Muscle layer of duodenum (tissue), 2 donors: ENCODE measurements at regions not wholly inside any gene's neighbourhood (a gene's known extent, or its start where the extent isn't known, plus 50 kb on each side); places are given as distances from the start of the nearest gene placed in this dataset.

Source experiments
- H3K27ac ChIP-seq: one replicate; pipeline ENCODE4 v1.7.0; 2013; ENCODE audit warnings: mild to moderate bottlenecking, low read length
- H3K27me3 ChIP-seq: one replicate; pipeline ENCODE4 v1.7.0; 2013; ENCODE audit warnings: low read depth, mild to moderate bottlenecking, control low read depth, low read length
- H3K36me3 ChIP-seq, 2 donors: one replicate each; pipeline ENCODE4 v1.7.0; 2013; ENCODE audit warnings: low read length in 2 of 2, control low read depth in 1 of 2, mild to moderate bottlenecking in 1 of 2; ENCODE audit not compliant: insufficient read depth in 2 of 2, control insufficient read depth in 1 of 2
- H3K4me1 ChIP-seq, 2 donors: one replicate each; pipeline ENCODE4 v1.7.0; 2013; ENCODE audit warnings: low read length in 2 of 2, mild to moderate bottlenecking in 2 of 2, control low read depth in 1 of 2, moderate library complexity in 1 of 2; ENCODE audit not compliant: insufficient read depth in 2 of 2, control insufficient read depth in 1 of 2
- H3K4me3 ChIP-seq, 2 donors: one replicate each; pipeline ENCODE4 v1.7.0; 2013; ENCODE audit warnings: low read length in 2 of 2, low read depth in 1 of 2, mild to moderate bottlenecking in 1 of 2
- H3K9me3 ChIP-seq, 2 donors: one replicate each; pipeline ENCODE4 v1.7.0; 2013; ENCODE audit warnings: low read length in 2 of 2, control low read depth in 1 of 2, mild to moderate bottlenecking in 1 of 2; ENCODE audit not compliant: control insufficient read depth in 1 of 2
- donor health status: healthy.

DNA sequence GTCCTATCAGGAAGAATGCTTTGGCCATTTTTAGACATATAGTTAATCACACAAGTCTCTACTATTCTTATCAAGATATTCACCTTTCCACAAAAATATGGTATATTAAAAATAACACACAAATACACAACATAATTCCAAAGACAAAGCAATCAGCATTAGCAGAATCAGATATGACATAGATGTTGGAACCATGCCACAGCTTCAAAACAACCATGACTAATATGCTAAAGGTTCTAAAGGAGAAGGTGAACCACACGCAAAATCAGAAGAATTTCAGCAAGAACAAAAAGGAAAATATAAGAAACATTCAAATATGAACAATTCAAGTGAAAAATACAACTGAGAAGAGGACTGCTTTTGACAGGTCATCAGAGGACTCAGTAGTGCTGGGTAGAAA lies 670.2 kb upstream of the SORCS1 start:
- no peaks in the 10 kb centered on the region for H3K9me3 ChIP-seq
- H3K27ac ChIP-seq, result no peak overlapping the region
- H3K27me3 ChIP-seq, result no peaks in the 10 kb centered on the region
- no peak overlapping the region for H3K4me3 ChIP-seq
- no peaks in the 10 kb centered on the region for H3K36me3 ChIP-seq
- H3K4me1 ChIP-seq, result no peaks in the 10 kb centered on the region

DNA sequence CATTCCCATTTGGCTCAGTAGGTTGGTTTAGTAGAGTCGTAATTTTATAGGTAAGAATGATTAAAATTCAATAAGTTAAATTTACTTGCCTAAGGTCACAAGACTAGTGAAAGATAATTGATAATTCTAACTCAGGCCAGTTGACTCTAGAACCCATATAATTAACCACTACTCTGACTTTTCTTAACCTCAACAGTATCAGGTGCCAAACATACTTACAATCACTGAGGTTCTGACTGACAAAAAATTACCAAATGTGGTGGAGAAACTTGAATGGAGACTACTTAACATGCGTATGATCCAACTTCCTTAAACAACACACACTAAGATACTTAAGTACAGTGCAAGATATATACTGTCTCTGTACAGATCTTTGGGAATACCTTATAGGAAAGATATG lies 667.3 kb upstream of the SORCS1 start:
- Histone ChIP-seq H3K36me3 (no peaks in the 10 kb centered on the region), H3K27me3 (no peaks in the 10 kb centered on the region), H3K4me1 (no peaks in the 10 kb centered on the region), H3K9me3 (no peaks in the 10 kb centered on the region), H3K27ac (no peak overlapping the region), H3K4me3 (no peak overlapping the region)

- H3K27ac ChIP-seq, result no peak overlapping the region
- H3K4me1 ChIP-seq, result no peaks in the 10 kb centered on the region
- H3K36me3 ChIP-seq, result no peaks in the 10 kb centered on the region
- H3K27me3 ChIP-seq, result no peaks in the 10 kb centered on the region
- H3K4me3 ChIP-seq, result no peak overlapping the region
- no peaks in the 10 kb centered on the region for H3K9me3 ChIP-seq
Measured at GRCh38 chr10:107829161-107829560, 664.7 kb upstream of the SORCS1 start.

DNA sequence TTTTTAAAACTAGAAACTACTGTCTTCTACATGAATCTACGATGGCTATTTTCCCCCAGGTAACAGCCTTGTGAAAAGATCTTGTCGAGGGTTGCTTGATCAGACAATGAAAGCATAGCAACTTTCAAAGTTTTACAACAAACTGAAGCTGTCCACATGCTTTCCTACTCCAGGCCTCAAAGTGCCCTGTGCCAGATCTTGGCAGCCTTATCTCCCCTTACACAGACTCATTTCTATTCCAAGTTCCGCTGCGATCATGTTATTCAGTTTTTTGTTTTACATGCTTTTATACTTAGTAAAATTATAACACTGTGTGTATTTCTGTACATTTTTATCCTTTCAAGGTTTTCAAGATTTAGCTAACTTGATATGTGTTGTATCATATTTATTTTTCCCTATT lies 661.7 kb upstream of the SORCS1 start:
- Histone ChIP-seq H3K27me3 (no peaks in the 10 kb centered on the region), H3K9me3 (no peaks in the 10 kb centered on the region), H3K36me3 (no peaks in the 10 kb centered on the region), H3K4me3 (no peak overlapping the region), H3K27ac (no peak overlapping the region), H3K4me1 (no peaks in the 10 kb centered on the region)

DNA sequence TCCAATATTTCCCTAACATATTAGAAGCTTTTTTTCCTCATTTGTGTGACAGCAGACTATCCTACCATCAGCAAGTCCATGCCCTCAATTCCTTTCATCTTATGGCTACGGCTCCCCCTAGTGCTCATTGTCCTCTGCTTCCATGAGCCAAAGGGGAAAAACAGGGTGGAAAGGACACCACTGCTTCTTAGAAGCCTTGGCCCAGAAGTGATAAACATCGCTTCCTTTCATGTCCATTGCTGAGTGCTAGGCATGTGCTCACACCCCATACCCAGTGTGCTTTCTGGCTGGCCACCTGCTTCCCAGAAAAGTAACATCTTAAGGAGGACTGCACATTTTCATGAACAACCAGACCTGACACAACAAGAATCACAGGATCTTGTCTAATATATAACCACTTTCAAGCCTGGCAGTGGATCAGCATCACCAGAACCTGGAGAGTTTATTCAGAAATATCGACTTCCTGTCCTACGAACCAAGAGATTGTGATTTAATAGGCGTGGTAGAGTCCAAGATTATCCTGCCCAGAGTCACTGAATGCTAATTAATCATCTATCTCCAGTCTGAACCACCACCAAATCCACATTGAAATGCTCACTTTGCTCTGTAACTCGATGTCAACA lies 650.5 kb upstream of the SORCS1 start:
- Histone ChIP-seq H3K27ac (no peak overlapping the region), H3K36me3 (no peaks in the 10 kb centered on the region), H3K4me3 (no peak overlapping the region), H3K9me3 (no peaks in the 10 kb centered on the region), H3K4me1 (peaks cover 0 to 3% of the 10 kb centered on the region in 2 donors), H3K27me3 (no peaks in the 10 kb centered on the region)

GRCh38 chr10:107813451-107814162 lies 649.1 kb upstream of the SORCS1 start:
- no peaks in the 10 kb centered on the region for H3K36me3 ChIP-seq
- no peak overlapping the region for H3K27ac ChIP-seq
- H3K4me3 ChIP-seq, result no peak overlapping the region
- no peaks in the 10 kb centered on the region for H3K27me3 ChIP-seq
- H3K9me3 ChIP-seq, result no peaks in the 10 kb centered on the region
- H3K4me1 ChIP-seq, result peaks cover 0 to 3% of the 10 kb centered on the region in 2 donors

GRCh38 chr10:107809889-107810288 lies 645.4 kb upstream of the SORCS1 start:
- Histone ChIP-seq H3K36me3 (no peaks in the 10 kb centered on the region), H3K4me3 (no peak overlapping the region), H3K27me3 (no peaks in the 10 kb centered on the region), H3K4me1 (peaks cover 0 to under 1% of the 10 kb centered on the region in 2 donors), H3K9me3 (no peaks in the 10 kb centered on the region), H3K27ac (no peak overlapping the region)

- Histone ChIP-seq H3K27me3 (no peaks in the 10 kb centered on the region), H3K36me3 (no peaks in the 10 kb centered on the region), H3K4me3 (no peak overlapping the region), H3K9me3 (no peaks in the 10 kb centered on the region), H3K4me1 (no peaks in the 10 kb centered on the region), H3K27ac (no peak overlapping the region)
Measured at GRCh38 chr10:107807836-107808235, 643.3 kb upstream of the SORCS1 start.

- no peaks in the 10 kb centered on the region for H3K9me3 ChIP-seq
- no peaks in the 10 kb centered on the region for H3K36me3 ChIP-seq
- H3K4me1 ChIP-seq, result no peaks in the 10 kb centered on the region
- no peaks in the 10 kb centered on the region for H3K27me3 ChIP-seq
- H3K4me3 ChIP-seq, result no peak overlapping the region
- H3K27ac ChIP-seq, result no peak overlapping the region
Measured at GRCh38 chr10:107806026-107806425, 641.5 kb upstream of the SORCS1 start.

DNA sequence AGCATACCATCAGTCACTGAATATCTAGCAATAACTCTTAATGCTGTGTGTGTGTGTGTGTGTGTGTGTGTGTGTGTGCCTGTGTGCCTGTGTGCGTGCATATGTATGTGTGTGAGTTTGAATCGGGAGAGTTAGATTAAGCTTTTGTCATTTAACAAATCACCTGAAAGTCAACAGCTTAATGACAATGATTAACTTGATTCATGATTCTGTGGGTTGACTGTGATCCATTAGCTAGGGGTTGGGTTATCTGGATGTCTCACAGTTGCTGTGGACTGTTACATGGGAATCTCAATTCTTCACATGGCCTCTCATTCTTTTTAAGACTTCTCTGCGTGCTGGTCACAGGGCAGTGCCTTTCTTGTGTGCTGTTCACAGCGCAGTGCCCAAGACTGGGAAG lies 639.0 kb upstream of the SORCS1 start:
- H3K27ac ChIP-seq, result no peak overlapping the region
- no peaks in the 10 kb centered on the region for H3K4me1 ChIP-seq
- no peaks in the 10 kb centered on the region for H3K36me3 ChIP-seq
- H3K4me3 ChIP-seq, result no peak overlapping the region
- H3K27me3 ChIP-seq, result no peaks in the 10 kb centered on the region
- no peaks in the 10 kb centered on the region for H3K9me3 ChIP-seq

DNA sequence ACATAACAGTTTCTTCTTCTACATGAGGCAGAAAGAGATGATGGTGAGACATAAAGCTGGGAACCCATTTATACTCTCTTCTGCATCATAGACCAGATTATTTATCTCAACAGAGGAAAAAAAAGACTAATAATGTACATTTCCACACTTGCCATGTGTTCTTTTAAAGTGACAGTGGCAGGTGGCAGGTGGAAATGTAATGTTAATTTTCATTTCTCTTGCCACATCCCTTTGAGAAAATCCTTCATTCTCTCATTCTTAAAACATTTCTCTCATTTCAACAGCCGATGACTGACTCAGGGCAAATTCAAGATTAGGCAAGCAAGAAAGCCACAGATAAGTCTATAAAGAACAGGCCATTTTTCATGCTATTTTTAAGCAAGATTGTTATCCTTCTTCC lies 635.6 kb upstream of the SORCS1 start:
- no peaks in the 10 kb centered on the region for H3K36me3 ChIP-seq
- H3K27ac ChIP-seq, result no peak overlapping the region
- no peaks in the 10 kb centered on the region for H3K9me3 ChIP-seq
- no peaks in the 10 kb centered on the region for H3K4me1 ChIP-seq
- no peak overlapping the region for H3K4me3 ChIP-seq
- no peaks in the 10 kb centered on the region for H3K27me3 ChIP-seq

DNA sequence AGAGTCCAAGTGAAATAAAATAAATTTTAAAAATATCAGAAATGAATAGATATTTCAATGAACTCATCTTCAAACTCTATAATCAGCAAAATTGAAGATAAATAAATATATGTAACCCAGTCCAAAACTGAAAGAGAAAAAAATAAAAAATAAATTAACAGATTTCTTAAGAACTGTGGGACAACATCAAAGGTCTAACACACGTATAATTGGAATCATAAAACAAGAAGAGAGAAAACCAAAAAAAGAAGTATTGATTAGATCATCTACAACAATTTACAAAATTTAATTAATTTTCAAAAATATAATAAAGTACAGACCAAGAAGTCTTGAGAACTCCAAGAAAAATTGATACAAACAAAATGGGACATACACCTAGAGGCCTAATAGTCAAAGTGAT lies 625.8 kb upstream of the SORCS1 start:
- H3K27me3 ChIP-seq, result no peaks in the 10 kb centered on the region
- no peaks in the 10 kb centered on the region for H3K4me1 ChIP-seq

More for the DNA sequence above, 625.8 kb upstream of the SORCS1 start:
- H3K9me3 ChIP-seq, result peaks cover 0 to 14% of the 10 kb centered on the region in 2 donors
- H3K36me3 ChIP-seq, result no peaks in the 10 kb centered on the region
- no peak overlapping the region for H3K4me3 ChIP-seq
- H3K27ac ChIP-seq, result no peak overlapping the region
